ENCODE measurements at regions not wholly inside any gene's neighbourhood (a gene's known extent, or its start where the extent isn't known, plus 50 kb on each side); places are given as distances from the start of the nearest gene placed in this dataset.

DNA sequence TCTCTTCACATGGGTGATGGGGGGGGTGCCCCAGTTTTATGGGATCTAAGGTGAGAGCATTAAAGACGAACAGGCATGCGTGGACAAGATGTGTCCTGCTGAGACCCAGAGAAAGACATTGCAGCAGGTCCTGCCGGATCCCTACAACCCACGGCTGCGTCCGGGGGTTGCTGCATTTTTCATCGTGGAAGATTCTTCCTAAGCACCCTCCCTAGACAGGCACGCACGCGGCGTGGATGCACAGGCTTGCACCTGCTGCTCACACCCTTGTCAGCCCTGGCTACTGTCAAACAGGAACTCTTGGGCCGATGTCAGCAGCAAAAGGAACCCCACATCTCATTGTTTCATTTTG is 280.6 kb upstream of the RTL1 start:
- DNase-seq: no peak

GRCh38 chr14:101184572-101184971 is 281.1 kb upstream of the RTL1 start:
- no peak for DNase-seq

- DNase-seq: no peak
These were observed 281.7 kb upstream of the RTL1 start for GRCh38 chr14:101185073-101185835.

DNA sequence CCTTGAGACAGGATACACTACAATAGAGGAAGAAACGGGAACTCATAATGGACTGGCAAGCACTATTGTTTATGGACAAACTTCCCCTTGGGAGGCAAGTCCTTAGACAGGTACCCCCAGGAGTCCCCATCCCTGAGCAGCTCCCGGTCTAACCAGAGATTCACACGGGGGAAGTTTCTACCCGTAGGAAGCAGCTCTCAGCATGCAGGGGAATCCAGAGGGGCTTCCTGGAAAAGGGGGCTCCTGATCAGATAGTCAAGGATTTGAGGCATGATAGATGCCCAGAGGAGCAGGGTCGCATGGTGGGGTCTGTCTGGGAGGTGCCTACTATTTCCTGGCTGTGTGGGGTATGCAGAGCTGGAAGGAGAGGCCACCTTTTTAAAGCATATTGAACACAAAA is 282.4 kb upstream of the RTL1 start:
- no peak for DNase-seq

DNA sequence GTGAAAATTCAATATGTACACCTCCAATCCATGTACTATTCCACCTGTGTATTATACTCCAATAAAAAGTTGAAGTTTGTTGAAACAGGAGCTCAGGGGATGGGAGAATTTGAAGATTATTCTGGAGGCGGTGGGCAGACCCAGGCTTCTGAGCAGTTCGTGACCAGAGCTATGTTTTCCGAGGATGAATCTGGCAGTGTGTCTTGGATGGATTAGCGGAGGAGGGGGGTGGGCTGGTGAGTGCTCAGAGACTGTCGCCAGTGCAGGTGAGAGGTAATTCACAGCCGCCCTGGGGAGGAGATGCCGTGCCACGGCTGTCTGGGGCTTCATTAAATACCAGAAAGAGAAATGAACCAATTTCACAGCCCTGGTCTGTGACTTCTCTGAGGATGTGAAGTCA is 283.0 kb upstream of the RTL1 start:
- no peak for DNase-seq

DNA sequence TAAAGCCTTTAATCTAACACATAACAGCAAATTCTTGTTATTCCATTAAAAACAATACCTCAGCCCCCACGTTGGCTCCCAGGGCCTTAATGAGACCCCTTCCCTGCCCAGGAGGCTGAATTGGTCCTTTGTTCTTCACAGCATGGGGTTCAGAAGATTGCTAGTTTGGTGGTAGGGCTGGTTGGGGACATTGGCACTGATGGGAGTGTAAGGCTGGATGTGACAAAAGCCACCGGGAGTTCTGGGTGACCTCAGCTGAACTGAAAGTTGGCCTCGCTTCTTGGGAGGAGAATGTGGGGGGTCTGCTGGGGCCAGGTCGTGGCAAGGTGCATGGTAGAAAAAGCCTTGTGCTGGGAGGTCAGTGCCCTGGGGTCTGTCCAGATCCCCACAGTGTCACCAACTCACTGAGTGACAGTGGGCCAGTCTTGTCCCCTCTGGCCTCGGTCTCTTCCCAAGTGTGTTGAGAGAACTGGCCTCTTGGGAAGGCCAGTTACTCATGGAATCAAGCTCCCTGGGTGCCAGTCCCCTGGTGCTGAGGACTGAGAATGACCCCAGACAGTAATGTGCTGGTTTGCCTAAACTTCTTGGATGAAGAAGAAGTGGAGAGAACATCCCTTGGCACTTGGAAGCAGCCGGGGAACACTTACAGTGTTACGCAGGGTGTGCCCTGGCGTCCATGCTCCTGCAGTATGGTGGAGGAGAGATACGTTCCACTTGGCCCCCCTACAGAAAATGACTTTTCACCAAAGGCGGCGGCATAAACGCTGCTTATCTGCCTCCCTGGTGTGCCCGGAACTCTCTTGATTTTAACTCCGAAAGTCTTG is 283.7 kb upstream of the RTL1 start:
- DNase-seq: no peak

- no peak for DNase-seq
These were observed 284.5 kb upstream of the RTL1 start for GRCh38 chr14:101187816-101188570.

GRCh38 chr14:101188571-101188915 is 285.0 kb upstream of the RTL1 start:
- no peak for DNase-seq

DNA sequence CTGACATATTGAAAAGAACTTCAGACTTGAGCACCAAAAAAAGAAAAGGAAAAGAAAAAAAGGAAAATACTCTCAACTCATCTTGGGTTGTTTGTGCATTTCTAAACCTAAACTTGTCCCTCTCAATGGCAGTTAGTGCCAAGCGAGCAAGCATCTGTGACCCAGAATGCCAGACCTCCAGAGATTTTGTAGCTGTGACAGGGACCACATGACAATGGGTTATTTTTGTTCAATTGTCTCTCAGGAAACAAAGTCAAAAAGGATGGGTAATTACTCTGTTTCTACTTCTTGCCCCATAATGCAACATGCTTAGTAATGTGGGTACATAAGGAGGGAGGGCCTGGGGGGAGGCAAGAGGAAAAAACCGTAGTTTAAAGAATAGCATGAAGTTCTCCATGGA is 285.7 kb upstream of the RTL1 start:
- no peak for DNase-seq

- DNase-seq: no peak
These were observed 286.5 kb upstream of the RTL1 start for GRCh38 chr14:101189962-101190560.

DNA sequence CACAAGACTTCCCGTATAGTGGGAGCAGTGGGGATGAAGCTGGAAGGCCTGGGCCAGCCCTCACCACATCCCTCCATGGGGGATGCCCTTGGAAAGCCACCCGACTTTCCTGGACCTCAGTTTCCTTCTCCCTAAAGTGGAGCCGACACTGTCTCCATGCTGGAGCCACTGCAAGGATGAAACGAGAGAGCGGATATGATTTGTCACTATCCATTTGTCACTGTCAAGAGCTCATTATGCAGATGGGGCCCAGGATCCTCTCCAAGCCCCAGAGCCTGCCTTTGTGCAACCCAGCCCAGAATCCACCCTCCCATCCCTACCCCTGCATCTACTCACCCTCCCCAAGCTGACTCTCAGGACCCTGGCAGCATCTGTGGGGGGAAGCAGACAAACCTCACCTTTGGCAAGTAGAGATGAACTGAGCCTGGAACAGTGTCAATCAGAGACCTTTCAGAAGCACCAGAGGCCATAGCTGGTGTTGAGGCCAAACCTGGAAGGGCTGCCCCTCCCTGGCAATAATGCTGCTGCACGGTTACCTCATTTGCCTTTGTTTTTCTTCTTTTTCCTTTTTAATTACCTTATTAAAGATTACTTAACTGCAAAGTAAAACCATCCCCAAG is 287.7 kb upstream of the RTL1 start:
- no peak for DNase-seq

GRCh38 chr14:101191721-101192660 is 288.5 kb upstream of the RTL1 start:
- DNase-seq: no peak

GRCh38 chr14:101192661-101193000 is 289.1 kb upstream of the RTL1 start:
- no peak for DNase-seq

- DNase-seq: no peak
These were observed 289.8 kb upstream of the RTL1 start for GRCh38 chr14:101193106-101193844.

DNA sequence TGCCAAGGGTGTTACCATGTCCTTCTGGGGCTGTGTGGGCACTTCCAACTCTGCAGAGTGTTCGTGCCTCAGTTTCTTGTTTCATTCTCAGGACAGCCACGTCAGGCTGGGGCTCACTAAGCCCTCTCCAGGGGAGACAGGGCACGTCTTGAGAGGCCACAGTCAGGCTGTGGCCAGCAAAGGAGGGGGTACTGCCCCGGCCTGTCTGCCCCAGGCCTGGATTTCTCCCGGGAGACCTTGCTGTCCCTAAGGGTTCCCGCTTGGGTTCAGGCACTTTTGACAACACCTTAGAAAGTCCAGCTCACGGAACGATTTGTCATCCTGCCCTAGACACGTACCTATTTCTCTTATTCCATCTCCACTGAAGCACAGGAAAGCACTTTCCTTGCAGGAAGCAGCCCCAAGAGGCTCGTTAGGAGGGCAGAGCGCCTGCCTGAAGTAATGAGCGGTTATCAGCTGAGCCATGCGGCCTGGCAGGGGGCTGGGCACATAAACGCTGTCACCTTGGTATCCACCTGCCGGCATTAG is 290.4 kb upstream of the RTL1 start:
- DNase-seq: no peak

- no peak for DNase-seq
These were observed 291.1 kb upstream of the RTL1 start for GRCh38 chr14:101194373-101195308.

- DNase-seq: no peak
These were observed 291.9 kb upstream of the RTL1 start for GRCh38 chr14:101195309-101195901.

DNA sequence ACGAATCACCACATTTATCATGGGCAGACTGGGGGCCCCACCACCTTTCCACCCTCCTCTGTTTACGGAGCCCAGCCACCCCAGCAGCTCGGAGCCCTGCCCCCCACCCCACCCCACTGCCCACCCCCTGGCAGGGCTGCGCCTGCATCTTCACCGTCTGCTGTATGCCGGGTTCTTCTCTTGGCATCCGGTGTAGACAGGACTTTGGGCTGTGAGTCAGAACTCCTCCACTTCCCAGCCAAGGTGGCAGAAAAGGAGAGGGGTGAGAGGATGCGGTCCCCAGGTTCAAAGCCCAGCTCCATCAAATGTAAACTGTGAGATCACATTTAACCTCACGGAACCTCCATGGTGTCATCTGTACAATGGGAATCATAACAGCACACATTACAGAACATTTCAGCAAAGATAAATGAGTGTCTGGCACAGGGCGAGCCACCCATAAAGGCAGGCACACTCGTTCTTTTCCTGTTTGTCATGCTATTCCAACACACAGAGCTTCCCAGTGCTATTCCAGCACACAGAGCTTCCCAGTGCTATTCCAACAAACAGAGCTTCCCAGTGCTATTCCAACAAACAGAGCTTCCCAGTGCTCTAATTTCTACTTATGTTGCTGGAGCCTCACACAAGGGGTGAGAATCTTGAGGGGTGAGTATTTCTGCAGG is 292.7 kb upstream of the RTL1 start:
- no peak for DNase-seq
